HG02678 (cell line): ENCODE measurements at regions not wholly inside any gene's neighbourhood (a gene's known extent, or its start where the extent isn't known, plus 50 kb on each side); places are given as distances from the start of the nearest gene placed in this dataset.
A peak's percentile ranks its signal among the peaks of the same experiment; 100 is the strongest.

Experiments used
- ATAC-seq: cut with Tn5 transposase; IDR thresholded peaks from one replicate; pipeline ENCODE4 v1.9.1; 2021; ENCODE audit warnings: mild to moderate bottlenecking, moderate library complexity; ENCODE audit not compliant: unreplicated experiment

DNA sequence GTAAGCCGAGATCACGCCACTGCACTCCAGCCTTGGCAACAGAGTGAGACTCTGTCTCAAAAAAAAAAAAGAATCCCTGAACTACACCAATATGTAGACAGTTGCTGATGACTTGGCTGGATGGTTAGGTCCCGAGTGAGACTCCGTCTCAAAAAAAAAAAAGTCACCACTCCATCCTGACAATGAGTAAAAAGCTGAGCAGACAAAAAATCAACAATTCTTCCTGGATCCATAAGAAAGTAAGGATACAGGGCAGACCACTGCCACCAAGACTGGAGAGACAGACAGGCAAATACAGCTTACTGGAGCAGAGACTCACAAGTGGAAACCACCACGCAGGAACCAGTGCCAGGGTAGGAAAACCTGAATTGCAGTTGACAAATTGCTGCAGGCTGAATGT is 67.1 kb upstream of the ERCC4 start:
- no peak for ATAC-seq

DNA sequence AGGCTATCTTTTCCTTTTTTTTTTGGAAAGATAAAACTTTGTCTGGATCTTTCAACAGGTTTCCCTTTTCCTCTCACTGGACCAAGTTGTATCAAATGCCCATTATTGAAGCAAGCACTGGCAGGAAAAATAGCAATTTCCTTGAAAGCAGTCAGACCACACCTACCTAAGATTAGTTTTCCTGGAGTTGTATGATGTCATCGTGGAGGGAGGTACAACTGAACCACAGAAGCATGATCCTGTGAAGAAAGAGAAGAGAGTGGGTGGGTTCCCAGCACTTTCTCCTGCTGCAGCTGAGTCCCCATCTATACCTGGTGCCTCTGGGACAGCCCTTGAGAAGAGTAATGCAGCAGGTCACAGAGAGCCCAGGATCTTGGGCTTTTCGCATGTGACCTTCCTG is 63.6 kb upstream of the ERCC4 start:
- no peak for ATAC-seq

- no peak for ATAC-seq
These were observed 63.0 kb upstream of the ERCC4 start for GRCh38 chr16:13856811-13857511.

GRCh38 chr16:13858873-13859580 is 60.9 kb upstream of the ERCC4 start:
- ATAC-seq, result no peak

- no peak for ATAC-seq
These were observed 56.7 kb upstream of the ERCC4 start for GRCh38 chr16:13863075-13863765.

- no peak for ATAC-seq
These were observed 55.3 kb upstream of the ERCC4 start for GRCh38 chr16:13864689-13865088.

GRCh38 chr16:13866073-13866472 is 53.9 kb upstream of the ERCC4 start:
- peak; percentile 47 for ATAC-seq
